Posterior cingulate gyrus (tissue), 11 donors: ENCODE measurements at regions not wholly inside any gene's neighbourhood (a gene's known extent, or its start where the extent isn't known, plus 50 kb on each side); places are given as distances from the start of the nearest gene placed in this dataset.

Experiments
- DNase-seq, 10 donors: peaks; one replicate each; pipeline versions ENCODE4 v3.0.0 to v3.0.0-alpha.2; 2020 to 2021; ENCODE audit warnings: mixed read lengths in 3 of 10
- intact Hi-C: fragments of 100-400 bp; cut with DNase I; formaldehyde crosslinking; loops from one replicate; pipeline ENCODE4 v1.15.1; 2023

GRCh38 chr14:29098656-29099055 is 332.1 kb downstream of the FOXG1 start:
- intact Hi-C loops = no loop called here
- no peak for DNase-seq

- no peak for DNase-seq
- intact Hi-C loops = no loop called here
Observed at GRCh38 chr14:29102266-29102665, 335.7 kb downstream of the FOXG1 start.

GRCh38 chr14:29102996-29103395 is 336.4 kb downstream of the FOXG1 start:
- intact Hi-C loops = no loop called here

GRCh38 chr14:29108908-29109307 is 342.3 kb downstream of the FOXG1 start:
- DNase-seq = no peak
- intact Hi-C loops = no loop called here

More at GRCh38 chr14:29102996-29103395, 336.4 kb downstream of the FOXG1 start:
- no peak for DNase-seq

- intact Hi-C loops = no loop called here
- no peak for DNase-seq
Observed at GRCh38 chr14:29109589-29109988, 343.0 kb downstream of the FOXG1 start.

GRCh38 chr14:29111554-29111953 is 345.0 kb downstream of the FOXG1 start:
- DNase-seq = no peak
- intact Hi-C loops = no loop called here

- intact Hi-C loops = no loop called here
- DNase-seq = no peak
Observed at GRCh38 chr14:29123017-29123416, 356.4 kb downstream of the FOXG1 start.

- DNase-seq = no peak
- intact Hi-C loops = no loop called here
Observed at GRCh38 chr14:29126361-29126760, 359.8 kb downstream of the FOXG1 start.

- intact Hi-C loops = no loop called here
- no peak for DNase-seq
Observed at GRCh38 chr14:29126865-29127264, 360.3 kb downstream of the FOXG1 start.

- intact Hi-C loops = no loop called here
- no peak for DNase-seq
Observed at GRCh38 chr14:29140016-29140415, 373.4 kb downstream of the FOXG1 start.

- DNase-seq = no peak
- intact Hi-C loops = no loop called here
Observed at GRCh38 chr14:29144621-29145020, 378.0 kb downstream of the FOXG1 start.

- intact Hi-C loops = no loop called here
- DNase-seq = no peak
Observed at GRCh38 chr14:29148221-29148620, 381.6 kb downstream of the FOXG1 start.

- intact Hi-C loops = no loop called here
- DNase-seq = no peak
Observed at GRCh38 chr14:29149798-29150197, 383.2 kb downstream of the FOXG1 start.

GRCh38 chr14:29150659-29151058 is 384.1 kb downstream of the FOXG1 start:
- intact Hi-C loops = no loop called here
- no peak for DNase-seq

- DNase-seq = no peak
- intact Hi-C loops = no loop called here
Observed at GRCh38 chr14:29156096-29156495, 389.5 kb downstream of the FOXG1 start.

GRCh38 chr14:29161593-29161992 is 395.0 kb downstream of the FOXG1 start:
- intact Hi-C loops = no loop called here

GRCh38 chr14:29163109-29163508 is 396.5 kb downstream of the FOXG1 start:
- intact Hi-C loops = no loop called here

More at GRCh38 chr14:29161593-29161992, 395.0 kb downstream of the FOXG1 start:
- no peak for DNase-seq

GRCh38 chr14:29165431-29165830 is 398.8 kb downstream of the FOXG1 start:
- DNase-seq = no peak
- intact Hi-C loops = no loop called here

More at GRCh38 chr14:29163109-29163508, 396.5 kb downstream of the FOXG1 start:
- peak in 1 of 10 donors; percentile 67 for DNase-seq

- intact Hi-C loops = no loop called here
- no peak for DNase-seq
Observed at GRCh38 chr14:29166507-29166906, 399.9 kb downstream of the FOXG1 start.

- intact Hi-C loops = no loop called here
- DNase-seq = peak in 1 of 10 donors; percentile 68
Observed at GRCh38 chr14:29168149-29168548, 401.6 kb downstream of the FOXG1 start.

GRCh38 chr14:29169408-29169807 is 402.8 kb downstream of the FOXG1 start:
- intact Hi-C loops = no loop called here
- DNase-seq = peak in 2 of 10 donors; percentile 52 to 54

GRCh38 chr14:29175706-29176105 is 409.1 kb downstream of the FOXG1 start:
- DNase-seq = no peak
- intact Hi-C loops = no loop called here

- intact Hi-C loops = no loop called here
- DNase-seq = no peak
Observed at GRCh38 chr14:29176876-29177275, 410.3 kb downstream of the FOXG1 start.
